SK-N-SH treated with all-trans-retinoic acid at 6 μM for 48 hours (cell line): ENCODE measurements at regions not wholly inside any gene's neighbourhood (a gene's known extent, or its start where the extent isn't known, plus 50 kb on each side); places are given as distances from the start of the nearest gene placed in this dataset.

Source experiments
- ATAC-seq: fragments of 200-7000 bp; cut with Tn5 transposase; 3 replicates; pipeline ENCODE4 v1.9.1; 2020; ENCODE audit warnings: mild to moderate bottlenecking, moderate library complexity
- ARNTL ChIP-seq: fragments of 450-650 bp; formaldehyde crosslinking; IDR thresholded peaks from 2 replicates; pipeline ENCODE4 v1.5.0; 2020; ENCODE audit warnings: low read depth, mild to moderate bottlenecking, moderate library complexity, borderline replicate concordance
- BACH2 ChIP-seq: fragments of 250-450 bp; sonication (Bioruptor Pico); IDR thresholded peaks from 2 replicates; pipeline ENCODE4 v1.9.0; 2021; ENCODE audit warnings: mild to moderate bottlenecking, borderline replicate concordance
- CREB5 ChIP-seq: fragments of 250-450 bp; sonication (Bioruptor Pico); IDR thresholded peaks from 2 replicates; pipeline ENCODE4 v1.5.1; 2020; ENCODE audit warnings: low read depth, mild to moderate bottlenecking, moderate library complexity
- CSDC2 ChIP-seq: fragments of 250-450 bp; sonication (Bioruptor Pico); IDR thresholded peaks from 2 replicates; pipeline ENCODE4 v1.5.0; 2020; ENCODE audit warnings: mild to moderate bottlenecking, moderate library complexity
- CSRNP3 ChIP-seq: fragments of 250-450 bp; sonication (Bioruptor Pico); IDR thresholded peaks from 2 replicates; pipeline ENCODE4 v1.5.1; 2021; ENCODE audit warnings: mild to moderate bottlenecking, moderate library complexity
- ESRRG ChIP-seq: fragments of 250-450 bp; sonication (Bioruptor Pico); IDR thresholded peaks from 2 replicates; pipeline ENCODE4 v1.6.1; 2021; ENCODE audit warnings: mild to moderate bottlenecking
- GLIS3 ChIP-seq: fragments of 250-450 bp; sonication (Bioruptor Pico); IDR thresholded peaks from 2 replicates; pipeline ENCODE4 v1.5.0; 2020; ENCODE audit warnings: mild to moderate bottlenecking, moderate library complexity
- ISL1 ChIP-seq: fragments of 250-450 bp; sonication (Bioruptor Pico); IDR thresholded peaks from 2 replicates; pipeline ENCODE4 v2.1.2; 2022; ENCODE audit warnings: mild to moderate bottlenecking, moderate library complexity
- OSR1 ChIP-seq: fragments of 250-450 bp; sonication (Bioruptor Pico); IDR thresholded peaks from 2 replicates; pipeline ENCODE4 v1.8.0; 2022; ENCODE audit warnings: moderate library complexity, mild to moderate bottlenecking, inconsistent platforms
- PATZ1 ChIP-seq: fragments of 250-450 bp; sonication (Bioruptor Pico); IDR thresholded peaks from 2 replicates; pipeline ENCODE4 v1.8.0; 2020; ENCODE audit warnings: mild to moderate bottlenecking, moderate library complexity, borderline replicate concordance
- PPARA ChIP-seq: fragments of 250-450 bp; sonication (Bioruptor Pico); IDR thresholded peaks from 2 replicates; pipeline ENCODE4 v1.5.0; 2020; ENCODE audit warnings: mild to moderate bottlenecking, borderline replicate concordance
- RARB ChIP-seq: fragments of 250-450 bp; sonication (Bioruptor Pico); IDR thresholded peaks from 2 replicates; pipeline ENCODE4 v1.8.0; 2021; ENCODE audit warnings: mild to moderate bottlenecking, moderate library complexity
- SNAI2 ChIP-seq: fragments of 250-450 bp; sonication (Bioruptor Pico); IDR thresholded peaks from 2 replicates; pipeline ENCODE4 v1.5.0; 2020; ENCODE audit warnings: mild to moderate bottlenecking, moderate library complexity
- TCF4 ChIP-seq: fragments of 250-450 bp; sonication (Bioruptor Pico); IDR thresholded peaks from 2 replicates; pipeline ENCODE4 v1.8.0; 2021; ENCODE audit warnings: mild to moderate bottlenecking, moderate library complexity, borderline replicate concordance
- TOX ChIP-seq: fragments of 250-450 bp; sonication (Bioruptor Pico); IDR thresholded peaks from 2 replicates; pipeline ENCODE4 v1.8.0; 2021; ENCODE audit warnings: mild to moderate bottlenecking, moderate library complexity, borderline replicate concordance
- ZC3H10 ChIP-seq: fragments of 250-450 bp; sonication (Bioruptor Pico); IDR thresholded peaks from 2 replicates; pipeline ENCODE4 v1.5.1; 2021; ENCODE audit warnings: mild to moderate bottlenecking, moderate library complexity
- ZFP3 ChIP-seq: fragments of 250-450 bp; sonication (Bioruptor Pico); IDR thresholded peaks from 2 replicates; pipeline ENCODE4 v1.5.0; 2020; ENCODE audit warnings: mild to moderate bottlenecking, moderate library complexity
- ZFP30 ChIP-seq: fragments of 450-650 bp; formaldehyde crosslinking; IDR thresholded peaks from 2 replicates; pipeline ENCODE4 v1.5.0; 2022; ENCODE audit warnings: mild to moderate bottlenecking, moderate library complexity
- ZNF565 ChIP-seq: fragments of 450-650 bp; formaldehyde crosslinking; conservative IDR thresholded peaks from 2 replicates; pipeline ENCODE4 v1.5.0; 2020; ENCODE audit warnings: low read depth, mild to moderate bottlenecking, moderate library complexity
- ZNF70 ChIP-seq: fragments of 450-650 bp; formaldehyde crosslinking; IDR thresholded peaks from 2 replicates; pipeline ENCODE4 v1.5.0; 2020; ENCODE audit warnings: mild to moderate bottlenecking, moderate library complexity
- ZNF8 ChIP-seq: fragments of 450-650 bp; formaldehyde crosslinking; IDR thresholded peaks from 2 replicates; pipeline ENCODE4 v1.5.0; 2020; ENCODE audit warnings: mild to moderate bottlenecking, moderate library complexity
- TF ChIP-seq, protein P1 (sequence below): fragments of 250-450 bp; sonication (Bioruptor Pico); IDR thresholded peaks from 2 replicates; pipeline ENCODE4 v1.8.0; 2021; ENCODE audit warnings: low read depth, mild to moderate bottlenecking, moderate library complexity, borderline replicate concordance

DNA sequence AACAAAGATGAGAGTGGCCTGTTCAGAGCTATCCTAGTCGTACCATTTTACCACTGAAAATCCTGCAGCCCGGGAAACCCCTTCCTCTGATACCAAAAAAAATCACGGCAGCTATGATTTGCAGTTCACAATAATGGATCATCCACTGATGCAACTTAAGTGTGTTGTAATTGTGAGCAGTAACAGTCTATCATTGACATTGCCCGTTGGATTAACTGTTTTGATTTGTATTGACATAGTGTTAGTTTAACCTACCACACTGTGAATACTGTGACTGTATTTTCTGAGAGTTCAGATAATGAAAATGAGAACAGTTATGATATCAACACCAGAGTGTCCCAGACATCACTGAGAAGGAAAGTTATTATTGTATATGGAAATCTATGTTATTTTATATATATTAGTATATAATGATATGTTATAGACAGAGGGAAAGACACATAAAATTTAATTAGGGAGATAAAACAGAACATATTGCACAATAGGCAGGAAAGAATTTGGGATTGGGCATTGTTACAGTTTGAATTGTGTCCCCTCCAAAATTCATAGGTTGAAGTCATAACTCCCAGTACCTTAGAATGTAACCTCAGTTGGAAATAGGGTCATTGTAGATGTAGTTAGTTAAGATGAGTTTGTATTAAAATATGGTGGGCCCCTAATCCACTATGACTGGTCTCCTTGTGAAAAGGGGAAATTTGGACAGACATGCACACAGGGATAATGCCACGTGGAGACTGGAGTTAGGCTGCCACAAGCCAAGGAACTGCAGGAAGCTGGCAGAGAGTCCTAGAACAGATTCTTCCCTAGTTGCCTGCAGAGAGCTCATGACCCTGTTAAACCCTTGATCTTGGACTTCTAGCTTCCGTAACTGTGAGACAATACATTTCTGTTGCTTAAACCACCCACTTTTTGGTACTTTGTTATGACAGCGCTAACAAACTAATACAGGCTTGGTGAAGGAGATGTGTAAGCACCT lies 54.4 kb downstream of the TLCD4 start:
- no peak for ATAC-seq
- TF ChIP-seq ESRRG (CRISPR knock-in tag) (no peak), ZFP3 (no peak), ISL1 (CRISPR knock-in tag) (no peak), CSDC2 (CRISPR knock-in tag) (no peak), CSRNP3 (CRISPR knock-in tag) (no peak), ZNF8 (CRISPR knock-in tag) (no peak), SNAI2 (CRISPR knock-in tag) (no peak), ARNTL (CRISPR knock-in tag) (no peak), PATZ1 (no peak), ZC3H10 (CRISPR knock-in tag) (no peak), PPARA (no peak), TCF4 (CRISPR knock-in tag) (no peak), OSR1 (CRISPR knock-in tag) (no peak), BACH2 (CRISPR knock-in tag) (no peak)
- TF ChIP-seq, protein P1, sequence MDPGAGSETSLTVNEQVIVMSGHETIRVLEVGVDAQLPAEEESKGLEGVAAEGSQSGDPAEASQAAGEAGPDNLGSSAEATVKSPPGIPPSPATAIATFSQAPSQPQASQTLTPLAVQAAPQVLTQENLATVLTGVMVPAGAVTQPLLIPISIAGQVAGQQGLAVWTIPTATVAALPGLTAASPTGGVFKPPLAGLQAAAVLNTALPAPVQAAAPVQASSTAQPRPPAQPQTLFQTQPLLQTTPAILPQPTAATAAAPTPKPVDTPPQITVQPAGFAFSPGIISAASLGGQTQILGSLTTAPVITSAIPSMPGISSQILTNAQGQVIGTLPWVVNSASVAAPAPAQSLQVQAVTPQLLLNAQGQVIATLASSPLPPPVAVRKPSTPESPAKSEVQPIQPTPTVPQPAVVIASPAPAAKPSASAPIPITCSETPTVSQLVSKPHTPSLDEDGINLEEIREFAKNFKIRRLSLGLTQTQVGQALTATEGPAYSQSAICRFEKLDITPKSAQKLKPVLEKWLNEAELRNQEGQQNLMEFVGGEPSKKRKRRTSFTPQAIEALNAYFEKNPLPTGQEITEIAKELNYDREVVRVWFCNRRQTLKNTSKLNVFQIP (CRISPR knock-in tag) = no peak

GRCh38 chr1:95176861-95177260 lies 57.1 kb upstream of the RWDD3 start:
- no peak for ATAC-seq

More at GRCh38 chr1:95176861-95177260, 57.1 kb upstream of the RWDD3 start:
- no peak for TF ChIP-seq ZNF70
- no peak for TF ChIP-seq RARB (CRISPR knock-in tag)
- TF ChIP-seq PPARA = no peak
- no peak for TF ChIP-seq ZFP30
- no peak for TF ChIP-seq TOX (CRISPR knock-in tag)
- TF ChIP-seq CREB5 = no peak
- TF ChIP-seq ARNTL (CRISPR knock-in tag) = no peak
- TF ChIP-seq, protein P1 (CRISPR knock-in tag) = no peak
- TF ChIP-seq GLIS3 = no peak
- no peak for TF ChIP-seq ZNF565 (CRISPR knock-in tag)
